Kidney (tissue), 13 donors: ENCODE measurements at regions not wholly inside any gene's neighbourhood (a gene's known extent, or its start where the extent isn't known, plus 50 kb on each side); places are given as distances from the start of the nearest gene placed in this dataset.

Experiments used
- DNase-seq, 5 donors: peaks; one replicate each; pipeline ENCODE4 v3.0.0-alpha.2; 2013 to 2020
- FAIRE-seq: peaks from 2 replicates; lab custom pipeline; 2012; peaks lifted over from hg19 to GRCh38; lab: Jason Lieb, UNC
- H3K27ac ChIP-seq, 2 donors: one replicate each; pipeline ENCODE4 v1.7.0; 2013; ENCODE audit warnings: low read depth in 2 of 2, low read length in 2 of 2, inconsistent platforms in 1 of 2
- H3K27me3 ChIP-seq: one replicate; pipeline ENCODE4 v1.7.1; 2013; ENCODE audit warnings: low read length, inconsistent platforms; ENCODE audit not compliant: control insufficient read depth, insufficient read depth
- H3K36me3 ChIP-seq, 3 donors: one replicate each; pipeline versions ENCODE4 v1.7.0 to v1.7.1; 2013; ENCODE audit warnings: low read length in 3 of 3, control low read depth in 1 of 3, inconsistent platforms in 1 of 3; ENCODE audit not compliant: insufficient read depth in 3 of 3, control insufficient read depth in 2 of 3
- H3K4me1 ChIP-seq, 3 donors: one replicate each; pipeline versions ENCODE4 v1.7.0 to v1.7.1; 2013; ENCODE audit warnings: low read length in 3 of 3, inconsistent platforms in 1 of 3, low read depth in 1 of 3; ENCODE audit not compliant: control insufficient read depth in 2 of 3, insufficient read depth in 2 of 3
- H3K4me3 ChIP-seq, 3 donors: one replicate each; pipeline versions ENCODE4 v1.7.0 to v1.8.1; 2013; ENCODE audit warnings: low read length in 3 of 3, control low read depth in 1 of 3, inconsistent platforms in 1 of 3
- H3K9ac ChIP-seq, 3 donors: one replicate each; pipeline versions ENCODE4 v1.7.0 to v1.7.1; 2013; ENCODE audit warnings: low read length in 3 of 3, control low read depth in 1 of 3, inconsistent platforms in 1 of 3
- H3K9me3 ChIP-seq, 3 donors: one replicate each; pipeline versions ENCODE4 v1.7.0 to v1.7.1; 2013; ENCODE audit warnings: low read length in 3 of 3, control low read depth in 1 of 3, inconsistent platforms in 1 of 3; ENCODE audit not compliant: control insufficient read depth in 2 of 3, insufficient read depth in 1 of 3
- CTCF ChIP-seq: IDR thresholded peaks from 3 replicates; pipeline ENCODE4 v1.5.1; 2012; ENCODE audit warnings: mild to moderate bottlenecking, moderate library complexity, borderline replicate concordance; ENCODE audit not compliant: insufficient read depth; ENCODE audit errors: extremely low read depth
- intact Hi-C: fragments of 100-400 bp; cut with DNase I; formaldehyde crosslinking; loops from one replicate; pipeline ENCODE4 v1.11.1; 2022
- donor health status: control.
- donor health status: control.
- donor health status: control.
- donor health status: control.
- donor health status: control.
- donor health status: DM: yes; HTN: yes; CAD: no.
- donor health status: Normal renal cell carcinoma (clear cell type).

GRCh38 chr5:2132497-2132847 lies 249.7 kb upstream of the IRX4 start:
- TF ChIP-seq CTCF, result no peak
- peaks cover 3% of the 10 kb centered on the region for H3K27me3 ChIP-seq
- DNase-seq (peak in 1 of 5 donors; percentile 43), FAIRE-seq (no peak)
- no peaks in the 10 kb centered on the region for H3K9me3 ChIP-seq
- no peak overlapping the region for H3K27ac ChIP-seq
- intact Hi-C loops, result no loop called here
- H3K4me1 ChIP-seq, result peaks cover 0 to 5% (median 0%) of the 10 kb centered on the region in 3 donors
- H3K9ac ChIP-seq, result no peak overlapping the region
- no peaks in the 10 kb centered on the region for H3K36me3 ChIP-seq
- no peak overlapping the region for H3K4me3 ChIP-seq

GRCh38 chr5:2131826-2132496 lies 249.2 kb upstream of the IRX4 start:
- FAIRE-seq, result no peak

GRCh38 chr5:2131196-2131595 lies 248.5 kb upstream of the IRX4 start:
- DNase-seq (no peak), FAIRE-seq (no peak)
- Histone ChIP-seq H3K4me3 (no peak overlapping the region), H3K9ac (no peak overlapping the region), H3K27me3 (peaks cover 3% of the 10 kb centered on the region), H3K4me1 (no peaks in the 10 kb centered on the region), H3K27ac (no peak overlapping the region), H3K36me3 (no peaks in the 10 kb centered on the region), H3K9me3 (no peaks in the 10 kb centered on the region)
- no peak for TF ChIP-seq CTCF
- intact Hi-C loops, result no loop called here

More at GRCh38 chr5:2131826-2132496, 249.2 kb upstream of the IRX4 start:
- H3K9ac ChIP-seq, result no peak overlapping the region
- H3K9me3 ChIP-seq, result no peaks in the 10 kb centered on the region
- intact Hi-C loops, result no loop called here
- H3K27me3 ChIP-seq, result peaks cover 3% of the 10 kb centered on the region
- no peaks in the 10 kb centered on the region for H3K36me3 ChIP-seq
- peak in 1 of 5 donors; percentile 12 for DNase-seq
- no peak overlapping the region for H3K27ac ChIP-seq
- no peak for TF ChIP-seq CTCF
- H3K4me1 ChIP-seq, result peaks cover 0 to 3% (median 0%) of the 10 kb centered on the region in 3 donors
- H3K4me3 ChIP-seq, result no peak overlapping the region

- FAIRE-seq (no peak), DNase-seq (no peak)
- H3K4me1 ChIP-seq, result no peaks in the 10 kb centered on the region
- H3K9ac ChIP-seq, result no peak overlapping the region
- intact Hi-C loops, result no loop called here
- TF ChIP-seq CTCF, result no peak
- no peak overlapping the region for H3K4me3 ChIP-seq
- no peaks in the 10 kb centered on the region for H3K36me3 ChIP-seq
- H3K27me3 ChIP-seq, result peaks cover 3% of the 10 kb centered on the region
- H3K9me3 ChIP-seq, result no peaks in the 10 kb centered on the region
- no peak overlapping the region for H3K27ac ChIP-seq
These were observed 247.6 kb upstream of the IRX4 start for GRCh38 chr5:2130361-2130760.
